Fibroblast of skin of scalp (primary cell): ENCODE measurements at regions not wholly inside any gene's neighbourhood (a gene's known extent, or its start where the extent isn't known, plus 50 kb on each side); places are given as distances from the start of the nearest gene placed in this dataset.
"Not testable (repeated sequence)": the region's sequence is repeated elsewhere in the genome, so short reads cannot be mapped to it uniquely, and the experiment has no call there.

ENCODE experiments used
- DNase-seq: peaks from one replicate; pipeline ENCODE4 v3.0.0-alpha.2; 2013

GRCh38 chr4:72670521-72670920, 101.5 kb upstream of the ADAMTS3 start:
- no peak for DNase-seq

DNA sequence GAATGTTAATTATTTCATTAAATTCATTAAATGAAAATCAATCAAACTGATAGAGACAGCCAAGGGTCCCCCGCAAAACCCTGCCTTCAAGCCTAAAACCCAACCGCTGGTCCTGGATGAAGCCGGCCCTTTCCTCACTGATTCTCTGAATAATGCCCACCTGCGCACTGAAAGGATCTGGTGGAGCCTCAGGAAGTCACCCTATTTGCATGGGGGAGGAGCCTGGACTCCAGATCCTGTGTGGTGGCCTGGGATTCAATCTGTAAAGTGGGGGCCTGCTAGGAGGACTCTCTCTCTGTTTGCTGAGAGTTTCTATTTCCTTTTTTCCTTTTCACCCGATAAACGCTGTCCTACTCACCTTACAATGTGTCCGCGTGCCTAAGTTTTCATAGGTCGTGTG, 97.9 kb upstream of the ADAMTS3 start:
- no peak for DNase-seq

DNA sequence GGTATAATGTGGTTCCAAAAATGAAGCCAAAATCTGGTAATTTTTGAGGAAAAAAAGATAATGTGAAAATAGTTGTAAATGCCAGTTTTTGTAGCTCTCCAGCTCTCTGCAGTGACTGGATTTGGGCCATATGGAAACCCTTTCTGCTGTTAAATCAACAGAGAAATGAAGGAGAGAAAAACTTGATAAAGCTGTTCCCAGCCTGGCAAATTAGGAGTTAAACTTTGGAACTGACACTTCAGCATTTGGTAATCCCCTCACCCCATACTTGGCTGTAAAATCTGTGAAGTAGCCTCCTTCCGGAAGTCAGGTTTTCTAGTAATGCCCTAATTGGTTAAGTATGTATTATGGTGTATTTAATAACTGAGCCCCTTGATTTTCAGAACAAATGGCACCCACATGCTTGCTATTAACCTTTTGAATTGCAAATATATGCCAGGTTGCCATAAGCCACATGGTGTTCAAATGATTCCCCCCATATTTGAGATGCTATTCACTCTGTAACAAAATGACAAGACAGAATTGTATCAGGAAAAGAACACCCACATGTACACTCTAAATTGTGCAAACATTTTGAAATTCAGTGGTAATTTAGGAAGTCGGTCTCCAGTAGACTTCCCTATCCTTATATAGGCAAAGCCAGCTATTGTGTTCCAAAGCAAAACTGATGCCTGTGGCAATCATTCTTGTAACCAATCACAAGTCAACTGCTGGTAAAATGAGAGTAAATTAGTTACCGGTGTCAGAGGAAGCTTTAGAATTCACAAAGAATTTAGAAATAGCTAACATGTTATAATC, 96.3 kb upstream of the ADAMTS3 start:
- no peak for DNase-seq

- DNase-seq, result no peak
Measured at GRCh38 chr4:72663828-72664227, 94.8 kb upstream of the ADAMTS3 start.

- no peak for DNase-seq
Measured at GRCh38 chr4:72661830-72662229, 92.8 kb upstream of the ADAMTS3 start.

DNA sequence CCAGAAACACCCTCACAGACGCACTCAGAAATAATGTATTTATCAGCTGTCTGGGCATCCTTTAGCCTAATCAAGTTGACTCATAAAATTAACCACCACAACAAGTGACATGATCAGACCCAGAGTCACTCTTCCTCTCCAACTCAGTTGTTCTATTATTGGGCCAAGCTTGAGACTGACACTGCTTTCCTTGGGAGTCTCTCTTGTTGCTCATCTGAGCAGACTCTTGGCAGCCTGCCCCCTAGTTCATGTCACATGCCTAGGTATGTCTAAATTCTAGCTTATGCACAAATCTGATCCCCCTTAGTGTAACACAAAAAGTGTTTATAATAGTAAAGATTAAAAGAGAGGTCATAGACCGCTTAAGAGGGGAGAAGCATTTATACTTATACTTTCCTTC, 72.6 kb upstream of the ADAMTS3 start:
- DNase-seq, result no peak

GRCh38 chr4:72636866-72637265, 67.8 kb upstream of the ADAMTS3 start:
- not testable (repeated sequence) for DNase-seq

GRCh38 chr4:72635931-72636330, 66.9 kb upstream of the ADAMTS3 start:
- DNase-seq, result not testable (repeated sequence)

DNA sequence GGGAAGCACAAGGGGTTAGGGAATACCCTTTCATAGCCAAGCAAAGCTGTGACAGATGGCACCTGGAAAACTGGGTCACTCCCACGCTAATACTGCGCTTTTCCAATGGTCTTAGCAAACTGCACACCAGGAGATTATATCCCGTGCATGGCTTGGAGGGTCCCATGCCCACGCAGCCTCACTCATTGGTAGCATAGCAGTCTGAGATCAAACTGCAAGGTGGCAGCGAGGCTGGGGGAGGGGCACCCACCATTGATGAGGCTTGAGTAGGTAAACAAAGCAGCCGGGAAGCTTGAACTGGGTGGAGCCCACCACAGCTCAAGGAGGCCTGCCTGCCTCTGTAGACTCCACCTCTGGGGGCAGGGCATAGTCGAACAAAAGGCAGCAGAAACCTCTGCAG, 63.2 kb upstream of the ADAMTS3 start:
- not testable (repeated sequence) for DNase-seq

DNA sequence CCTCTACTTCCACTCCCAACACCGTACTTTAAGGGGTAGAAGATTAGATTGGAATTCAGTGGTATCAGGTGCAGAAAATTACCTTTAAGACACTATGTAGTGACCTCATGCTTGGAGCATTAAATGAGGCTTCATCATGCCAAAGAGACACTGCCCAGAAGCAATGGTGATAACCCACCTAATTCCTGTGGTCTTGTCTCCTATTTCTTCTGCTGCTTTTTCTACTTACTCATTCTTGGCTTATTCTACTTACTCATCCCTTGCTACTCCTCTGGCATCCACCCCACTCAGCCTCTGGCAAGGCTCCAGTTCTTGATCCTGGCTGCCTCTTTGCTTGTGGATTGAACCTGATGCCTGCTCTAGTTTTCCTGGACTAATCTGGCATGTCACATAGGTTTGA, 62.3 kb upstream of the ADAMTS3 start:
- peak; percentile 76 for DNase-seq

GRCh38 chr4:72629540-72629939, 60.5 kb upstream of the ADAMTS3 start:
- no peak for DNase-seq

GRCh38 chr4:72627723-72628122, 58.7 kb upstream of the ADAMTS3 start:
- no peak for DNase-seq
